NT2/D1 (cell line): ENCODE measurements at regions not wholly inside any gene's neighbourhood (a gene's known extent, or its start where the extent isn't known, plus 50 kb on each side); places are given as distances from the start of the nearest gene placed in this dataset.

ENCODE experiments used
- SUZ12 ChIP-seq: IDR thresholded peaks from 2 replicates; pipeline ENCODE4 v1.6.1; 2011; ENCODE audit not compliant: insufficient read length, insufficient read depth; ENCODE audit errors: extremely low read depth
- YY1 ChIP-seq: IDR thresholded peaks from 2 replicates; pipeline ENCODE4 v1.6.1; 2011; ENCODE audit not compliant: insufficient read length, insufficient read depth
- ZNF274 ChIP-seq: IDR thresholded peaks from 2 replicates; pipeline ENCODE4 v1.6.1; 2011; ENCODE audit warnings: mild to moderate bottlenecking, low read depth, low read length

DNA sequence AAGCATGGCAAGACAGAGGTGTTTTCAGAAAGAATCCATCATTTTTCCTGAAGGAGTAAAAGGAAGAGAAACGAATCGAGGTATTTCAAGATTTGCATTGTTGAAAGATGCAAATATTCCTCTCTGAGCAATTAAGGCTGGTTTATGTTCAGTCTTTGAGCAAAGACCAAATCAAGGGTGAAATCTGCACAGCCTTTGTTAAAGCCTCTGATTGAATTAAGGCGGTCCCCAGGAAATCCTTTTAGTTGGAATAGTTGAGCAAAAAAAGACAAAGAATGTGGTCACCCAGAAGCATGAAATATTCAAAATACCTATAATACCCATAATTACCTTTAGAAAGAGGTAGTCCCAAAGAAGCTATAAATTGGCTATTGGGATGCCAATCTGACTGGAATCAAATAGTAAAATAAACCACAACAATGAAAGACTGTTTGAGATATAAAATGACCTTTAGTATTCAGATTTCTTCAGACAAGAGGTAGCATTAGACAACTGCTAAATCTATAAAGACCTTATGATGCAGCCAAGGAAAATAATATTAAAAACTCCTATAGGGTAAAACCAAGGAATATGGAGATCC is 1218.1 kb downstream of the ROBO2 start:
- TF ChIP-seq SUZ12 (no peak), YY1 (no peak), ZNF274 (no peak)
